COLO668 (cell line): ENCODE measurements at regions not wholly inside any gene's neighbourhood (a gene's known extent, or its start where the extent isn't known, plus 50 kb on each side); places are given as distances from the start of the nearest gene placed in this dataset.
"Not testable (repeated sequence)": the region's sequence is repeated elsewhere in the genome, so short reads cannot be mapped to it uniquely, and the experiment has no call there.

Source experiments
- DNase-seq: peaks from one replicate; lab custom pipeline; 2025; ENCODE audit not compliant: unreplicated experiment; lab: John Stamatoyannopoulos, UW

GRCh38 chr3:22732641-22733040, 470.5 kb upstream of the UBE2E2 start:
- no peak for DNase-seq

DNA sequence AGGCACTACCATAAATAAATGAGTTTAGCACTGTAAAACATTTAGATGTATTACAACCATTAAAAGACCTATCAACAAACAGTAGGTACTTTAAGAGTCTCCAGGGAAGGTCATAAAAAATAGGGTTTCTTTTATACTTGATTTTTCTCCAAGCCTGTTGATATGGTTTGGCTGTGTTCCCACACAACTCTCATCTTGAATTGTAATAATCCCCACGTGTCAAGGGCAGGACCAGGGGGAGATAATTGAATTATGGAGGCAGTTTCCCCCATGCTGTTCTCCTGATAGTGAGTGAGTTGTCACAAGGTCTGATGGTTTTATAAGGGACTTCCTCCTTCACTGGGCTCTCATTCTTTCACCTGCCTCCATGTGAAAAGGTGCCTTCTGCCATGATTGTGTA, 468.9 kb upstream of the UBE2E2 start:
- DNase-seq, result no peak

- no peak for DNase-seq
These were observed 468.4 kb upstream of the UBE2E2 start for GRCh38 chr3:22734756-22735155.

GRCh38 chr3:22735373-22735772, 467.8 kb upstream of the UBE2E2 start:
- no peak for DNase-seq

DNA sequence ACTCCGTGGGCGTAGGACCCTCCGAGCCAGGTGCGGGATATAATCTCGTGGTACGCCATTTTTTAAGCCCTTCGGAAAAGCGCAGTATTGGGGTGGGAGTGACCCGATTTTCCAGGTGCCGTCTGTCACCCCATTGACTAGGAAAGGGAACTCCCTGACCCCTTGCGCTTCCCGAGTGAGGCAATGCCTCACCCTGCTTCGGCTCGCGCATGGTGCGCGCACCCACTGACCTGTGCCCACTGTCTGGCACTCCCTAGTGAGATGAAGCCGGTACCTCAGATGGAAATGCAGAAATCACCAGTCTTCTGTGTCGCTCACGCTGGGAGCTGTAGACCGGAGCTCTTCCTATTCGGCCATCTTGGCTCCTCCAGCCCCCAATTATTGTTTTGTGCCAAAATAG, 459.7 kb upstream of the UBE2E2 start:
- DNase-seq, result not testable (repeated sequence)

DNA sequence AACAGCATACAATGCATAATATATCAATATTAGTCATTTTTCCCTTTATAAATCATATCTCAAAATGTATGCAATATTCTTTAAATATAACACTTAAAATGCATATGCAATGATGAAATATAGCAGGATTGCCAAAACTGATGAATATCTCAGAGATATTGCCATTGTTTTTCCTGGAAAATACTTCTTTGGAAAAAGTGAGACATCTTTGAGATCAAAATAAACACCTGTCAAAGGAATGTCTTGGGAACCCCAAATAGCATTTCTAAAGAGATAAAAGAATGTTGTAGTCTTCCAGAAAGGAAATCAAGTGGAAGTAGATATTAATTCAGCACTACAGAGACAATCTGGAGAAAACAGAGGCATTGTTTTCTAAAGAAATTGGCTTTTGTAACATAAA, 457.8 kb upstream of the UBE2E2 start:
- no peak for DNase-seq

DNA sequence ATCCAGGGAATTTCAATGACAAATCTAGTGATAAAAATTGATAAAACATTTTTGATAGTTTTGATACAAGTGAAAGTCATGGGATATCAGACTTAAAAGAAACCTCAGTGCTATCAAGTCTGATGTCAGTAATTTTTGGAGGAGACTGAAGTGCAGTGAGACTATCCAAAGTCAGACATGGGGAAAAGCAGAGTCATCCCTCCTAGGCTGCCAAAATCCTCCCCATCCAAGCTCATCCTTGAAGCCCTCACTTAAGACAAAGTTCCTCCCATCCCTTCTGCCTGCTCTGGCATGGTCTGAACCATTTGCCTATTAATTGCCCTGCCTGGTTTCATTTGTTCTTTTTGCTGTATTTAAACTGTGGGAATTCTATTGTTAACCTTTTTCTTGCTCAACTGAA, 456.9 kb upstream of the UBE2E2 start:
- no peak for DNase-seq

DNA sequence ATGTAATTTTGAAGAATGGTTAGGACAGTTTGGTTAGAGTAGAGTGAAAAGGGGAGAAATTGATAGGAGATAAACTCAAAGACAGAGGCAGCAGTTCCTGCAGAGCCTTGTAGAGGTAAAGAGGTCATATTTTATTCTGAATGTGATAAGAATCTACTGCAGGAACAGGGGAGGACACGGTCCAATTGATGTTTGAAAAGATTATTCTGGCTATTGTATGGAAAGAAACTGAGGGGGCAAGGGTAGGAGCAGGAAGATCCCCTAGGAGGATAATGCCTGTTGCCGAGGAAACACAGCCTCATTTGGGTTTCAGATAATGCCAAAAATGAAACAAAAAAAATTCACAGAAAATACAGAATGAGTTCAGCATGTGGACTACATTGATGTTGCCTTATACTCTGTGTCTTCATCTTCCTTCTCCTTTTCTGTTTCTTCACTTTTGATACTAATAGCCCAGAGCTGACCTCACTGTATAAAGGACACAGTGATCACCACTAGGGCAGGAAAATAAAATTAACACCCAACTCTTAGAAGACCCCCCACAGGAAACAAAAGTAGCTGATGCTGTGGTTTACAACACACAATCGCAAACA, 454.6 kb upstream of the UBE2E2 start:
- DNase-seq, result no peak

DNA sequence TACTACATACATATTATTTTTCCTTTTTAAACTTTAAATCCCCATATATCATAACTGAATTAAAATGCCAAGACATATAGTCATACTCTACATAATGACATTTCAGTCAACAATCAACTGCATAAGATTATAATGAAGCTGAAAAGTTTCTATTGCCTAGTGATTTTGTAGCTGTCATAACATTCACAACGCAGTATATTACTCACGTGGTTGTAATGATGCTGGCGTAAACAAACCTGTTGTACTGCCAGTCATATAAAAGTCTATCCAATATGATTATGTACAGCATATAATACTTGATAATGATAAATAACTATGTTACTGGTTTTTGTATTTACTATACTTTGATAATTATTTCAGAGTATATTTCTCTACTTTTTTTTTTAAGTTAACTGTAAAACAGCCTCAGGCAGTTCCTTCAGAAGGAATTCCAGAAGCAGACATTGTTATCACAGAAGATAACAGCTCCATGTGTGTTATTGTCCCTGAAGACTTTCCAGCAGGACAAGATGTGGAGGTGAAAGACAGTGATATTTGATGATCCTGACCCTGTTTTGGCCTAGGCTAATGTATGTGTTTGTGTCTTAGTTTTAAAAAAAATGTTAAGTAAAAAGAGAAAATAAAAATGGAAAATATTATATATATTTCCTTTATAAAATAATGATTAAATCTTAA, 443.4 kb upstream of the UBE2E2 start:
- DNase-seq, result no peak

DNA sequence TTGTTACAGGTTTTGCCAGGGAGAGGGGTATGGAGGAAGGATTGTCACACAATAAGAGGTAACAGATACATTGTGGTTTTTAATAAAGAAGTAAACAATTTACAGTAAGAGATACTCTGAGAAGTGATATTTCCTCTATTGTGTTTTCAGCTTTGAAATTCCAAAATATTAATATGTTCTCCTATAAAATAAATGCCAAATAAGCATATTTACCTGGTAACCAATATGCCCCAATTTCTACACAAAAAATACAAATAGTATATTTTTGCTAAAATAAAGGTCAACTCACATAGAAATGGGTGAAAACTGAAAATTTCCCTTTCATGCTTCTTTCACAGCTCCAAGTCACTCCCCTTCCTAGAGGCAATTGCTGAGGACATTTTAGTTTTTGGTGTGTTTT, 437.4 kb upstream of the UBE2E2 start:
- DNase-seq, result no peak

GRCh38 chr3:22777834-22778233, 425.3 kb upstream of the UBE2E2 start:
- no peak for DNase-seq

- DNase-seq, result no peak
These were observed 423.4 kb upstream of the UBE2E2 start for GRCh38 chr3:22779737-22780136.

DNA sequence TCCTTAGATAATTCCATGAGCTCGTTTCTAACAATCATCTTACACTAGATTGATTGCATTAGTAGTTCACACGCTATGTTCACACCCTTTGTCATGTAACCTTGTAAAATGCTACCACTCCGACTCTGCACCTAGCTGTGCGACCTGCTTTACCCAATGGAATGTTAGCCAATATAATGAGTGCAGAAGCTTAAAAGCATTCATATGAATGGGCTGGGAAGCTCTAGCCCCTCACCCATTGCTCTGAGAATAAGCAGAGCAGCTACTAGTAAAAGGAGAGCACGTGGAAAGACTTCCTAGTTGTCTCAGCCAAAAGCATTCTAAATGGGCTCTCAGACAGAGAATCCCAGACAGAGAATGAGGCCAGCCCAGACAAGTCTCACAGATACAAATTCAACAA, 410.6 kb upstream of the UBE2E2 start:
- no peak for DNase-seq

GRCh38 chr3:22795917-22796316, 407.2 kb upstream of the UBE2E2 start:
- DNase-seq, result no peak

GRCh38 chr3:22798461-22798860, 404.7 kb upstream of the UBE2E2 start:
- DNase-seq, result no peak

- no peak for DNase-seq
These were observed 383.9 kb upstream of the UBE2E2 start for GRCh38 chr3:22819209-22819608.

- no peak for DNase-seq
These were observed 368.1 kb upstream of the UBE2E2 start for GRCh38 chr3:22835041-22835440.

GRCh38 chr3:22836131-22836530, 367.0 kb upstream of the UBE2E2 start:
- no peak for DNase-seq

DNA sequence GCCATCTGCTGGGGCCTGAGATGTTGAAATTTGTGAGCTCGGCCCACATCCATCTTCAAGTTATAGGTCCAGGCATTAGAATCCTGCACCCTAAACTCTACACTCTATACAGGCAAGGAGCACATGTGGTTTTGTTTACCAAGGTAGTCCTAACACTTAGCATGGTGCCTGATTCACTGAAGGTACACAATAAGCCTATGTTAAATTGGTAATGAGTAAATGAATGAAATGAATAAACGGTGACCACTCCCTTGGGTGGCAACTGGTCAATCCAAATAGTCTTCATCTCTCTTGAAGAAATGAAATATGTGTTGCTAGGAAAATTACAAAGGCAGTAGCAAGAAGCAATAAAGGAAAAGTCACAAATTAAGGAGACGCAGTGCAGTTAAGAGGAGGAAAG, 359.3 kb upstream of the UBE2E2 start:
- no peak for DNase-seq

GRCh38 chr3:22846566-22846965, 356.6 kb upstream of the UBE2E2 start:
- DNase-seq, result no peak

GRCh38 chr3:22849583-22849982, 353.5 kb upstream of the UBE2E2 start:
- not testable (repeated sequence) for DNase-seq

DNA sequence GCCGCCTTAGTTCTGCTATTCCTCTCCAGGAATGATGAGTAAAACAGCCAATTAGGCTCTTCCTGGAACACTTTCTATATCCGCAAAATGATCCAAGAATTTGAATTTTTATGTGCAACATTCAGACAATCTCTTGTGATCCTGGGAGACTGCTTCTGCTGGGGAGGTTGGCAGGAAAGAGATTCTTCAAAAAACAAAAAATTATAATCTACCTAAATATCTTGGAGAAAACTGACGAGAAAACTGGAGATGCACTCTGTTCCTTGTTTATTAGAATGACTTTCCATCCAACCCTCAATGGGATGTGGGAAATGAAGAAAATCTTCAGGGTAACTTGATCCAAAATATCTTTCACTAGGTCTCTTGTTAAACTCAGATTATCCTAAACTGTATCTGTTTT, 346.3 kb upstream of the UBE2E2 start:
- DNase-seq, result no peak

GRCh38 chr3:22858486-22858885, 344.6 kb upstream of the UBE2E2 start:
- no peak for DNase-seq
